Fibroblast of skin of back (primary cell): ENCODE measurements at regions not wholly inside any gene's neighbourhood (a gene's known extent, or its start where the extent isn't known, plus 50 kb on each side); places are given as distances from the start of the nearest gene placed in this dataset.

ENCODE experiments used
- DNase-seq: peaks from one replicate; pipeline ENCODE4 v3.0.0-alpha.2; 2013

DNA sequence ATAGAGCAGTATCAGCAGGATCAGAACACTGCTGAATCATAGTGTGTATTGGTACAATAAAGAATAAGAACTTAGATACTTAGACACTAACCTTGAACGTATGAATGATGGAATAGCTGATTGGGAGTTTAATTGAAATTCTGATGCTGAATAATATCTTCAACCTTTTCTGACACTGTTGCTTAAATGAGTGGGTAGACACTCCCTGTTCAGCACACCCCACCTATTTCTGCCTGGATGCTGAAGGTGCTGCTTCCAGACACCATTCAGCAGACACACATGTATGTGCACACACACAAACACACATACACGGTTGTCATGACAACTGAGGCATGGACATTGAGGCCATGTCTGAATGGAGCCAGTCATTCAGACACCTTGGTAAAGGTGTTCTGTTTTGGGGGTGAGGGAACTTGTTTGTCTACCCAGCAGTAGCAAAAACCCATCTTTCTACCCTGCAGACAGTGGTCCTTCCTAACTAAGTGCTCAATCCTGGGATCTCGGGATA is 54.3 kb downstream of the TMEM215 start:
- DNase-seq: no peak

DNA sequence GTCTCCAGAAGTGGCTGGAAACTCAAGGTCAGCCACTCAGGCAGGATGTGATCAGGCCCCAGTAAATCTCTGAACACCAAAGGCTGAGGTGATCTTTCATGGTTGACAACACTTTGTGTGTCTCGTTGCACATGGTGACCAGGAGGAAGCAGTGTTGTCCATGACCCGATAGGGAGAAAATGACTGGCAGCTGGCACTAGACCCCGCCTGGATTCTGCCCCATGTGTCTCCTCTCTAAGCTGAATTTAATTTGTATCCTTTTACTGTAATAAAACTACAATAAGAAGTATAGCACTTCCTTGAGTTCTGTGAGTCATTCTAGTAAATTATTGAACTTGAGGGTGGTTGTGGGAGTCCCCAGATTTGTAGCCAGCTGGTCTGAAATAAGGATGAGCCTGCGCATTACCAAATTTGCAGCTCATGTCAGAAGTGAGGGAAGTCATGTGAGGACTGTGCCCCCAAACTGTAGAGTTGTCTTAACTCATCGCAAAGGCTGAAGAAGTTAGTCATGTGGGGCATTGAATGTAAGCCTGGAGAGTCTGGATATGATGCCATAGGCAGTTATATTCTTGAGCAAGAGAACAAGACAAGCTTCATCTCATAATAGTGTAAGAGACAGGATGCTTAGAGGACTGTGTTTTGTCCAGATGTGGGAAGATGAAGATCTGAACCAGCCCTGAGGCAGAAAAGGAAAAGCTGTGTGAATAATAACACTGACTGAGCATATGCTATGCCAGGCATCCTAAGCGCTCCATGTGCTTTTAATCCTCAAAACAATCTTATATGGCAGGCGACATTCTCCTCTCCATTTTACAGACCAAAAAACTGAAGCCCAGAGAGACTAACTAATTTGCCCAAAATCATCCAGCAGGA is 55.9 kb downstream of the TMEM215 start:
- no peak for DNase-seq

DNA sequence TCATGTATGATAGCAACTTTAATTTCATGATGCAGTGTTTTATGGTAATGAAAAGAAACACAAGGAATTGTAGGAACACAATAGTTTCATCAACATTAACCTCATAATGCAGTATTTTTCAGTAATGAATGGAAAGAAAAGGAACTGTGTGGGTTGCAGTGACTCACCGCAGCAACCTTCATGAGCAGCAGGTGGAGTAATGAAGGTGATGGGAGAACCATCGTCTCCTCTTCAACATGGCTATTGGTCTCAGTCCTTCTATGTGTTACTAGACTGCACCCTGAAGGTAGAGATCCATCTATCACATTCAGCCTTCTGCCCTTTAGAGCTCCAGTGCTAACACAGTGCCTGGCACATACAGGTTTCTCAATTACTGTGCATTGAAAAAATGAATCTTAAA is 58.0 kb downstream of the TMEM215 start:
- DNase-seq: no peak

DNA sequence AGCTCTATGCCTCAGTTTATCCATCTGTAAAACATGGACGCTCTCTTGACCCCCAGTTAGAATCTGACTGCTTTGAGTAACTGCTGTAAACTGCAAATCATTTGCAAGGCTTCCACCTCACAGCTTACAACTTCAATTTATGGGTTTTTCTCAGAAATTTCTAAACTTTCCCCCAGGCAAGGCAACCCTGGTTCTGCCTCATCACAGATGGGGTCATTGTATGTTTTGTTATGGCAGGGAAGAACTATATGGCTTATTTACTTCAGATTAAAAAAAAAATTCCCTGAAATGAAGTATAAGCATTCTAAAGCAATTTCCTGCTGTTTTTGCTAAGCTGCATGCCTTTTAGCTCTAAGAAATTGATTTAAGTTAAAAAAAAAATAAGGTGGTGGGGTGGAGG is 60.0 kb downstream of the TMEM215 start:
- no peak for DNase-seq

DNA sequence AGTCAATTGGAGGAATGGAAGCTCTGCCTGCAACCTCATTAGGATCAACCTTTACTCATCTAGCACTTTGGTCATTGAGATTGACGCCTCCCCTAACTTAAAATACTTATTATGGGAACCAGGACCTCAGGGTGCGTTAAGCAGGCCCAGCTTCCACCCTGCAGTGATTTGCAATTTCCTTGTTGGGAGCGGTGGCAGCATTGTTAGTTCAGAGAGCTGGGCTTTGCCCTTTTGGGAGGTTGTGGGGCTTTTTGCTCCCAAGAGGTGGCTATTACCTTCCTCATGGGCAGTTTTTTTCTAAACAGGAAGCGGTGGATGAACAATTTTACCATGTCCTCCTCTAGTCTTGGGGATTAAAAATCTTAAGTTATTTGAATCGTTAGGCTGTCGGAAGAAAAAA is 60.9 kb downstream of the TMEM215 start:
- no peak for DNase-seq

DNA sequence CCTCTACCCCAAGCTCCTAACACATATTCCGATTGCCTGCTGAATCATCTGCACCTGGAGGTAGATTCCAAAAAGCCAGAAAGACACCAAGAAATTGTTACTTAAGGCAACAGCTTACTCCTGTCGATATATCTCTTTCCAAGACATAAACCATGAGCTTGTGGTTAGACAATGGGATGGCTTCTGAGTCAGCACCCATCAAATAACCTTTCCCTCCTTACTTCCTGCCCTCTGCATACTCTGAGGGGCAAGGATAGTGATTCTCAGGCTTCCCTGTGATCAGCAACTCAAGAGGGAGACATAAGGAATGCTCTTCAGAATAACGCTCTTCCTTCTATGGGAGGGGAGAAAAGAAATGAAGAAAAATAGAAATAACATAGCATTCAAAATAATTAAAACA is 70.9 kb downstream of the TMEM215 start:
- no peak for DNase-seq

DNA sequence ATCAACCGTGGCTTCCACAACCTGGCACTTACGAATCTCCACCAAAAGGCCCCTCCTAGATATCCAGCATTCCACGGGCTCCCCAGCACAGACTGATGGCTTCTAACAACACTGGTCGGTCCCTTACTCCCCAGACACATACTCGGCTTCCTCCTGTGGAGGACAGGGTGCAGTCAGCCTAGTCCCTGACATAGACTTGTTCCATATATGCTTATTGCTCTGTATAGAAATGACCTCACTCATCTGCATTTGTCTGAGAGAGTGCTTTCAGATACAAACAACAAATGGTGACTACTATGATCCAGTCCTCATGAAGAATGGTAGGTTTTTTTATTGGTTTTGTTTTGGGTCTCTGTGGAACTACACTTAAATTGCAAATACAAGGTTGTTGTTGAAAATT is 72.4 kb downstream of the TMEM215 start:
- no peak for DNase-seq

DNA sequence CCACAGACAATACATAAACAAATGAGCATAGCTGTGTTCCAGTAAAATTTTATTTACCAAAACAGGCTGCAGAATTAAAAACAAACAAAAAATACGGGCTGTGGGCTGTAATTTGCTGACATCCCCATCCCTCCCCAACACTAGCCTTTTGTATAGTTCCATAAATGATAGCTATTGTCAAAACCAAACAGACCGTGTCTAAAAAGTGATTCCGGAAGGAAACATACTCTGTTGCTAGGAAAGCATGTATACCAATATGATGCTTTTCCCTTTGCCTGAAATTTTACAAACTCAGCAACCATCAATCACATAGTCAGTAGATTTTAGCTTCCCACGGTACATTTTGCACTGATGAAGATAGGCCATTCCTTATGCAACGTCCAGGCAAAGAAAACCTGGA is 80.0 kb downstream of the TMEM215 start:
- DNase-seq: no peak

DNA sequence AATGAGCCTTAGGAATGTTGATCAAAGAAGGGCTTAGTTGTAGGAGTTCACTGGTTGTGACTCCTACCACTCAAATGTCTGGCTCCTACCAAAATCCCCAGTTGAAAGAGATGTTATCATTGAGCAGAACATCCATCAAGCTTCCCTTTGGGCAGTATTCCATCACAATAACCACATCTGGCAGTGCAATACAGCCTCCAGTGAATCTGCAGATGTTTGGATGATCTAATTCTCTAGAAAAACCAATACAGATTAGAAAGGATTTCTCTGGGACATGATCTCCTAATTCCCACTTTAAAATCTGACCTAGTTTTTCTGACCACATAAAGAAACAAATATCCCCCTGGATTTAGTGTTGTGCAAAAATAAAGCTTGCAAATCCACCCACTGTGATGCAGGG is 81.6 kb downstream of the TMEM215 start:
- DNase-seq: no peak

DNA sequence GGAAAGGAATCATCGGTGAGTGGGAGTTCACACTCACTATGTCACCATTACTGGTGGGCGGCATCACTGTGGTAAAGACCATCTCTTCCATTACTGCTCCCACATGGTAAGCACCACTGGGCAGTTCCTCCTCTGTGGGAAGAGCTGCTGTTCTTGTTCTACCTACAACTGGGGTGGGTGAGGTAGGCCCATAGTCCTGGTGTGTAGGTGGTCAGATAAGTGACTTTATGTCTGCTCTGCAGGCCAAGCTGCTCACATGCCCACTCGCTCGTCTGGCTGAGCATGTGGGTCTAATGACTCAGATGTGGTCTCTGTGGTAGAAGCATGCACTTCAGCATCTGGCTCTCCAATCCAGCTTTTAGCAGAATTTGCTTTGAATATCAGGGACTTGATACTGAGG is 82.9 kb downstream of the TMEM215 start:
- DNase-seq: no peak

DNA sequence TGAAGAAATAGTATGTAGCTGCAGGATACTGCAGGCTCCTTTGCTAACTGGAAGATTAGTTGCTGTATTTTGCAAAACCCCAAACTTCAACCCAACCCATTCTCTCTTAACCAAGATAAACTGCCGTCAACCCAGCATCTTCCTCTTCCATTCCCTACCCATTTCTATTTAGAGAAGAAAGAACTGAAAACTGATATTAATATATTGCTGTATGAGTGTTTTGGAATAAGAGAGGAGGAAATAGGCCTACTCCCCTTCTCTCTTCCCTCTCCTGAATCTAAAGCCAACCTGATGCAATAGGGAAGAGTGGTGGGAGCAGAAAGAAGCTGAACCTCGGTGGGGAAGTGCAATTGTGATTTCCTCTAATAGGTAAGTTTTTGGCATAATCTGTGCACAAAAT is 83.7 kb downstream of the TMEM215 start:
- no peak for DNase-seq

DNA sequence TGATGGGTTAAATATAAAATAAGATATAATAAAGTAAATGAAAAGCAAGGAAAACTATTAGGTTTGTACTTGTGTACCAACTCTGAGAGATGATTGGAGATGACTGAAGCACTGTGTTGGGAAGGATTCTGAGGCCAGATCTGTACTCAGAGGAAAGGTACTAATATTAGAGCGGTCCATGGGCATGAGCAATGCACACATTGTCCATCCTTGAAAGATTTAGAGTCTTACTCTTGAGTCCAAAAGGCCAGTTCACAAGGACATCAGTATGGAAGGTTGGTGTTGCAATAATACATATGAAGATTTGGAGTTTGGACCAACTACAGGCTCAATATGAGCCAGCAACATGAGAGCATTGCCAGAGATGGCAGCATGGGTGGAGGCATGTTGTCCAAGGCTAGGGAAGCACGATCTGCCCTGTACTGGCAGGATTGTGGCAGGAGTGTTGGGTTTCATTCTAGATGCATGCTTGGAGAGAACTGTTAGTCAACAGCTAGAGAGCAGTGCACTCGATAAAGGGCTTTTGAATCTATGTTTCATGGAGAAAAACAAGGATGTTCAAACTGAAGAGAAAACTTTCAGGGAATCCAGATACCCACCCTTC is 84.4 kb downstream of the TMEM215 start:
- no peak for DNase-seq

DNA sequence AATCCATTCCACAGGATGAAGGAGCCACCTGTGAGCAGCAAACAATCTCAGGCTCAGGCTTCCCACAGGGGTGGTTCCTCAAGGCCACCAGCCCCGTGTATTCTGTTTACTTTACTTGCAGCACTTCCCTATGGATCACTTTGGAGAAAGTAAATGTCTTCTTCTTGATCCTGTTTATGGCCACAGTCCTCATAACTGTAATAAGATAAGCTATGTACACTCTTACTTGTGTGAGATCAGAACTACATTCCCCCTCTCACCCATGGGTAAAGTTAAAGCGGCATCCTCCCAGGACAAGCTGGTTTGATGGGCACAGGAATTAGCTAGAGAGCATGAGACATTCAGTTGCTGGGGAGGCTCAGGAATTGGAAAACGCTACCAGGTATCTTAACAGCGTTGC is 86.1 kb downstream of the TMEM215 start:
- no peak for DNase-seq

DNA sequence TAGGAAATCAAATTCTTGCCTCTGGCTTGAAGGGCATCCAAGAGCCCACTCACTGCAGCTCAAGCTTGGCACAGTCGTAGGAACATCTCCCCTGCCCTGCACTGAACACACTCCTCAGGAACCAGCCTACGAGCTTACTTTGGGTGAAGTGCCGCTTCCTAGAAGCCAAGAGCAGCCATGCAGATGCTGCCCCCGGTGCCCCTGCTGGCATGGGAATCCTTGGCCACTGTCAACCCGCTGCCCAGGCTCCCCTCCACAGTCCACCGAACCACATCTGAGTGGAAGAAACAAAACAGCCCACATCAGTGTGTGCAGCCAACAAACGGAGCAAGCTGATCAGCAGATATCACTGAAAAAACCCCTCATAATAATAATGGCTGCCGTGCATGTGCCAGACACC is 89.8 kb downstream of the TMEM215 start:
- no peak for DNase-seq

DNA sequence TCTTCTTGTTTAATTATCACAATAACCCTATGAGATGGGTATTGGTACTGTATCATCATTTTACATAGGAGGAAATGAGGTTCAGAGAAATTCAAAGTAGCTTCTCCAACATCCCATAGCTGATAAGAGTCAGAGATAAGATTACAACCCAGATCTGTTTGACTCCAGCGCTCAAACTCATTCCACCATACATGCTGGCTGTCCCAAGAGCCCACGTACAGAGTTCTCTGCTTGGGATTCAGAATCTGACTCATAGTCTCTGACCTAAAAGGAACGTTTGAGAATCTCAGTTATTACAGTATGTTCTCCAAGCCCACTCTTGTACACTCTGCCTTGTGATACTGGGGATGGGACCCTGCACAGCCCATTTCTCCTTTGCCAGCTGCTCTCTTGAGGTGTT is 90.2 kb downstream of the TMEM215 start:
- no peak for DNase-seq

DNA sequence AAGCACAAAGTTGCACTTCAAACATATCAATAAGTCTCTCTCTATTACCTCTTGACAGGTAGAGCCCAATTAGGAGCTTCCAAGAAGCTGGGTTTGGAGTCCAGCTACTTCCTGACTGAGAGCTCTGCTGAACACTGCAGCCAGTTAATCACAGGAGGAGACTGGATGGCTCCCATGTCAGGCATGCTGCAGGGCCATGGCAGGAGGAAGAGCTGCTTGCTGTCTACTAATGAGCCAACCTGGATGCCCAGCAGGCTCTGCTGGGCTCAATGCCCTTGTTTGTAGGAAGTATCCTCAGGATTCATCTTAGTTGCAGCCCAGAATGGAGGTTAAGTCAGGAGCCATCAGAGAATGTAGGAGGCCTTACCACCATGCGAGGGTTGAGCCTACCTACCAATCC is 91.9 kb downstream of the TMEM215 start:
- DNase-seq: no peak

DNA sequence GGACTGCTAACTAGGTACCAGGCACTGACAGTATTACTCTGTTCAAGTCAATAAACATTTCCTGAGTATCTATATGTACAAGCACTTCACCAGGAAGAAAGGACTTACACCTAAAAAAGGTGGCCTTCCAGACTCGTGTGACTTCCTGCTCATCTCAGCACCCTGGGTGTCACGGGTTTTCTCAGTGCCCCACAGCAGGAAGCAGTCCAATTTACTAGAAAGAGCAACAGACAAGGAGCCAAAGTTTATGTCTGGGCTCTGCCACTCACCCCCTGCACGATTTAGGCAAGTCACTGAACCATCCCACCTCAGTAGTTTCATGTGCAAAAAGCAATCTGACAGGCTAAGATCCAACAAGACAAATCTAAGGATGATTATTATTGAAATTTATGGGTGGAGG is 92.4 kb downstream of the TMEM215 start:
- no peak for DNase-seq

DNA sequence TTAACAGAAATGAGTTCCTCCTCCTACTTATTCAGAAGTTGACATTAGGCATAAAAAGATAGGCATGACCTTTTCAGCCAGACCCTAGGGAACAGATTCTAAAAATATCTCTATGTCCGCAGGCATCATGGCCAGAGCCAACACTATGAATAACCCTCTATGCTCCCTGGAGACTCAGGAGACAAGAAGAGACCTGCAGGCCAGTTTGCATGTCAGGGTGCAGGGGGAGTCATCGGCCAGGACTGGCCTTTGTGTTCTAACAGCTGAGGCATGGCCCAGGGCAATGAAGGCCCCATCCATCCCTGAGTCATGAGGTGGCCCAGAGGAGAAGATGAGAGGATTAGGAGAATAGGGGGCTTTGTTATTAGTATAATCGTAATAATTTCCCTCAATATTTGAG is 93.8 kb downstream of the TMEM215 start:
- no peak for DNase-seq

DNA sequence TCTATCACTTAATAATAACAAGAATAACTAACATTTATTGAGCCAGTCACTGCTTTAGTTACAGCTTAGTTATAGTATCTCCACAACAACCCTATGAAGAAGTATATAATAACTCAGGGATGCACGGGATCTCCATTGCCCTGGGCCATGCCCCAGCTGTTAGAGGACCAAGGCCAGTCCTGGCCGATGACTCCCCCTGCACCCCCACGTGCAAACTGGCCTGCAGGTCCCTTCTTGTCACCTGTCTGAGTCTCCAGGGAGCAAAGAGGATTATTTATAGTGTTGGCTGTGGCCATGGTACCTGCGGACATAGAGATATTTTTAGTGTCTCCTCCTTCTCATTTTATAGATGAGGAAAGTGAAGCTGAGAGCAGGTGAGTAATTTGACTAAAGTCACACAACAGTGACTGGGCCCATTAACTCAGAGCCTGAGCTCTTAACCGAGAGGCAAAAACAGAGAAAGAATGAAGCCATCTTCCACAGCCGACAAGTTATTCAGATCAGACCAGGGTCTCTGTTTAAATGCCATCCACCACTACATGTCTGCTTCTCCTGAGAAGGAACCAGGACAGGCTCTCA is 94.4 kb downstream of the TMEM215 start:
- no peak for DNase-seq

DNA sequence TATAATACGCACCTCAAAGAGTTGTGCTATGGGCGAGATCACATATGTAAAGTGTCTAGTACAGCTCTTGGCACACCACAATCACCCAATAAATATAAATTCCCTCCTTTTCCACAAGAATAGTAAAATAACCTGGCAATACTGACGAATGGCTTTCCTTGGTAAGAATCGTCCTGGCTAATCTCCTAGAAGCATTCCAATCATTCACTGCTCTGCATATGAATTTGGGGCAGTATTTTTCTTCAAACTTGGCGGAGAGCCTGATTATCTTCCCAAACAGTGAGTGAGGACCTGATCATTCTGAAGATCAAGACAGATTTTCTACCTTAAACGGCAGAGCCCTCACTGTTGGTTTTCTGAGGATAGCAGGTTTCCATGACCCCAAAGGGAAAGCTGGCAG is 96.0 kb downstream of the TMEM215 start:
- DNase-seq: no peak

DNA sequence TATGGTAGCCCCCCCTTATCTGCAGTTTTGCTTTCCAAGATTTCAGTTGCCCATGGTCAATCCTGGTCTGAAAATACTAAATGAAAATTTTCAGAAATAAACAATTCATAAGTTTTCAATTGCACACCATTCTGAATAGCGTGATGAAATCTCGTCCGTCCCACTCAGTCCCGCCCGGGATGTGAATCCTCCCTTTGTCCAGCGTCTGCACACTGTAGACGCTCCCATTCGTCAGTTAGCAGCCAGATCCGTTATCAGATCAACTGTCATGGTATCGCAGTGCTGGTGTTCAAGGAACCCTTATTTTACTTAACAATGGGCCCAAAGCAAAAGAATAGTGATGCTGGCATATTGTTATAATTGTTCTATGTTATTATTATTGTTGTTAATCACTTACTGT is 98.6 kb downstream of the TMEM215 start:
- DNase-seq: no peak

DNA sequence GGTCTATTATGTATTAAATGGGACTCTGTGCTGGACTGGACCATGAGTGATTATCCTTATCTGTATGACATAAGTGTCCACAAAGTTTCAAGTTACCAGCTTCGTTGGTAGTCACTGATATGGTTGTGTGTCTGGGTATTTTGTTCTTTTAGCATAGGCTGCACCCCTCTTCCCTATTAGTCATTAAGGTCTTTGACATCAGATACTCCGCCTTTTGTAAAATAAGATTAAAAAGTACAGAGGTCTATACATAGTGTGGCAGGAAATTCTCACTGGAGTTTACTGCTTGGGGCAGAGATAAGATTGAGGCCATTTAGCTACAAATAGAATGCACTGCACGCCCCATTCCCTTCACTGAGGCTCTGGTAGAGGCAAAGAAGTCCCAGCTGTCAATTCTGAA is 99.4 kb downstream of the TMEM215 start:
- no peak for DNase-seq

DNA sequence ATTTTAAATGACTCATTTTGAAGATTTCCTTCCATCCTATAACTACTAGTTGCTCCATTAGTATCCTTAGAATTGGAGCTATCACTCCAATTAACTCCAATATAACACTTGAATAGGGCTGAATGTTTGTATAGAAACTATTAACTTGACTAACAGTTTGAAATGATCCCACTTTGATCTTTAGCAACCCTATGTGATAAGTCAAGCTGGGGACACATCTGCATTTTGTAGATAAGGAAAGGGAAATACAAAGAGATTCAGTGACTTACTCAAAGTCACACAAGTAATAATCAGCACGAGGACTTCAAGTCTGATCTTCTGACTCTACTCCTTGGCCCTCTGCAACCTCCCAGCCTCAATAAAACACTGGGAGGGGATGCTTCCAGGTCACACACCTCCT is 101.1 kb downstream of the TMEM215 start:
- DNase-seq: no peak

DNA sequence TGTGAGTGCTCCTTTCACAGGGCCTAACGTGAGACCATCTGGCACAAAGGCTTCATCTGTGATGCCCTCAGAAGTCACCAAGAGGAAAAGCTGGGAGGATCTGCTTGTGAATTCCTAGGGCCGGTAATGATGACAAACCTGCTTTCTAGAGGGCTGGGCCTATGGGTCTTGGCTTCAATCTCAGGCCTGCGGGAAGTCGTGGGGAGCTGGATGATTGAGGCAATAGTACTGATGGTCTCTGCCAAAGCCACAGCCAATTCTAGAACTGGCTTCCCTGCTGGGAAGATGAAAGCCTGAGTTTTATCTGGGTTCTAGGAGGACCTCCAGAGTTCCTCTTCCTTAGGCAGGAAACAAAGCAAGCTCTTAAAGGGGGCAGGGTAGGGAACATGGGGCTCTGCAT is 102.7 kb downstream of the TMEM215 start:
- no peak for DNase-seq
